ENCODE measurements at regions not wholly inside any gene's neighbourhood (a gene's known extent, or its start where the extent isn't known, plus 50 kb on each side); places are given as distances from the start of the nearest gene placed in this dataset.
A peak's percentile ranks its signal among the peaks of the same experiment; 100 is the strongest.
"Not testable (repeated sequence)": the region's sequence is repeated elsewhere in the genome, so short reads cannot be mapped to it uniquely, and the experiment has no call there.

- DNase-seq: no peak
Observed at GRCh38 chr6:76837564-76837963, 625.7 kb downstream of the HTR1B start.

GRCh38 chr6:76835695-76836094, 627.6 kb downstream of the HTR1B start:
- no peak for DNase-seq

- DNase-seq: no peak
Observed at GRCh38 chr6:76835293-76835692, 628.0 kb downstream of the HTR1B start.

- DNase-seq: no peak
Observed at GRCh38 chr6:76834399-76834798, 628.9 kb downstream of the HTR1B start.

GRCh38 chr6:76831299-76831698, 632.0 kb downstream of the HTR1B start:
- peak; percentile 50 for DNase-seq

- not testable (repeated sequence) for DNase-seq
Observed at GRCh38 chr6:76823578-76823977, 639.7 kb downstream of the HTR1B start.

- DNase-seq: no peak
Observed at GRCh38 chr6:76818451-76818850, 644.8 kb downstream of the HTR1B start.

- DNase-seq: no peak
Observed at GRCh38 chr6:76817429-76817828, 645.9 kb downstream of the HTR1B start.

- no peak for DNase-seq
Observed at GRCh38 chr6:76814496-76815458, 648.5 kb downstream of the HTR1B start.

- DNase-seq: no peak
Observed at GRCh38 chr6:76810286-76810685, 653.0 kb downstream of the HTR1B start.

GRCh38 chr6:76803038-76803580, 660.2 kb downstream of the HTR1B start:
- no peak for DNase-seq

- DNase-seq: no peak
Observed at GRCh38 chr6:76792394-76792793, 670.9 kb downstream of the HTR1B start.

GRCh38 chr6:76790881-76791280, 672.4 kb downstream of the HTR1B start:
- no peak for DNase-seq

GRCh38 chr6:76790045-76790796, 673.1 kb downstream of the HTR1B start:
- no peak for DNase-seq

GRCh38 chr6:76789580-76789979, 673.7 kb downstream of the HTR1B start:
- DNase-seq: no peak

GRCh38 chr6:76788155-76788554, 675.1 kb downstream of the HTR1B start:
- no peak for DNase-seq

- DNase-seq: no peak
Observed at GRCh38 chr6:76779068-76779467, 684.2 kb downstream of the HTR1B start.

- no peak for DNase-seq
Observed at GRCh38 chr6:76776876-76777275, 686.4 kb downstream of the HTR1B start.

- peak; percentile 71 for DNase-seq
Observed at GRCh38 chr6:76774781-76775384, 688.4 kb downstream of the HTR1B start.

- no peak for DNase-seq
Observed at GRCh38 chr6:76772951-76773350, 690.3 kb downstream of the HTR1B start.

- peak; percentile 48 for DNase-seq
Observed at GRCh38 chr6:76771059-76771634, 692.1 kb downstream of the HTR1B start.

- DNase-seq: no peak
Observed at GRCh38 chr6:76770281-76770680, 693.0 kb downstream of the HTR1B start.

- DNase-seq: no peak
Observed at GRCh38 chr6:76768556-76768955, 694.7 kb downstream of the HTR1B start.
